ENCODE measurements at regions not wholly inside any gene's neighbourhood (a gene's known extent, or its start where the extent isn't known, plus 50 kb on each side); places are given as distances from the start of the nearest gene placed in this dataset.

- no peak overlapping the region for H3K4me3 ChIP-seq (replicated peaks in 1 of 2; ENCODE audit: low read depth in 2 of 2, low read length in 2 of 2)
- no peak for TF ChIP-seq CTCF (IDR thresholded peaks at IDR 0.05; ENCODE audit: low read depth, low read length)
- no peak for DNase-seq (ENCODE audit: low read depth in 2 of 2)
These were observed 468.8 kb upstream of the DYNLRB2 start for GRCh38 chr16:80071964-80072456.

GRCh38 chr16:80066805-80067580 lies 466.5 kb upstream of the MAF start:
- DNase-seq (ENCODE audit: low read depth in 2 of 2): no peak
- H3K4me3 ChIP-seq (replicated peaks in 1 of 2; ENCODE audit: low read depth in 2 of 2, low read length in 2 of 2): no peak overlapping the region
- TF ChIP-seq CTCF (IDR thresholded peaks at IDR 0.05; ENCODE audit: low read depth, low read length): no peak

GRCh38 chr16:80065541-80065940 lies 465.0 kb upstream of the MAF start:
- TF ChIP-seq CTCF (IDR thresholded peaks at IDR 0.05; ENCODE audit: low read depth, low read length): no peak
- no peak for DNase-seq (ENCODE audit: low read depth in 2 of 2)
- no peak overlapping the region for H3K4me3 ChIP-seq (replicated peaks in 1 of 2; ENCODE audit: low read depth in 2 of 2, low read length in 2 of 2)

GRCh38 chr16:80063713-80064069 lies 463.2 kb upstream of the MAF start:
- no peak for TF ChIP-seq CTCF (IDR thresholded peaks at IDR 0.05; ENCODE audit: low read depth, low read length)

GRCh38 chr16:80063031-80063712 lies 462.6 kb upstream of the MAF start:
- no peak for TF ChIP-seq CTCF (IDR thresholded peaks at IDR 0.05; ENCODE audit: low read depth, low read length)
- no peak overlapping the region for H3K4me3 ChIP-seq (replicated peaks in 1 of 2; ENCODE audit: low read depth in 2 of 2, low read length in 2 of 2)
- DNase-seq (ENCODE audit: low read depth in 2 of 2): no peak

More at GRCh38 chr16:80063713-80064069, 463.2 kb upstream of the MAF start:
- DNase-seq (ENCODE audit: low read depth in 2 of 2): no peak
- no peak overlapping the region for H3K4me3 ChIP-seq (replicated peaks in 1 of 2; ENCODE audit: low read depth in 2 of 2, low read length in 2 of 2)

- no peak for DNase-seq (ENCODE audit: low read depth in 2 of 2)
- no peak overlapping the region for H3K4me3 ChIP-seq (replicated peaks in 1 of 2; ENCODE audit: low read depth in 2 of 2, low read length in 2 of 2)
- TF ChIP-seq CTCF (IDR thresholded peaks at IDR 0.05; ENCODE audit: low read depth, low read length): no peak
These were observed 462.0 kb upstream of the MAF start for GRCh38 chr16:80062361-80063030.
